Activated CD8-positive, alpha-beta memory T cell treated with anti-CD3 and anti-CD28 coated beads for 48 hours (primary cell): ENCODE measurements at regions not wholly inside any gene's neighbourhood (a gene's known extent, or its start where the extent isn't known, plus 50 kb on each side); places are given as distances from the start of the nearest gene placed in this dataset.
"Not testable (repeated sequence)": the region's sequence is repeated elsewhere in the genome, so short reads cannot be mapped to it uniquely, and the experiment has no call there.

ENCODE experiments used
- DNase-seq, 3 experiments: peaks; one replicate each; pipeline ENCODE4 v3.0.0-alpha.2; 2020; ENCODE audit warnings: low read depth in 2 of 3, low spot score in 2 of 3

- no peak for DNase-seq
Measured at GRCh38 chr15:20369500-20369899, 172.1 kb downstream of the GOLGA6L6 start.

GRCh38 chr15:20368974-20369373 is 172.6 kb downstream of the GOLGA6L6 start:
- DNase-seq: no peak

GRCh38 chr15:20367093-20367492 is 174.5 kb downstream of the GOLGA6L6 start:
- no peak for DNase-seq

GRCh38 chr15:20363591-20363990 is 178.0 kb downstream of the GOLGA6L6 start:
- not testable (repeated sequence) for DNase-seq

GRCh38 chr15:20361091-20361490 is 180.5 kb downstream of the GOLGA6L6 start:
- DNase-seq: no peak

- no peak for DNase-seq
Measured at GRCh38 chr15:20358779-20359414, 182.7 kb downstream of the GOLGA6L6 start.

GRCh38 chr15:20358066-20358778 is 183.4 kb downstream of the GOLGA6L6 start:
- no peak for DNase-seq

- no peak for DNase-seq
Measured at GRCh38 chr15:20357481-20358065, 184.0 kb downstream of the GOLGA6L6 start.

- no peak for DNase-seq
Measured at GRCh38 chr15:20356911-20357480, 184.6 kb downstream of the GOLGA6L6 start.

GRCh38 chr15:20356444-20356910 is 185.1 kb downstream of the GOLGA6L6 start:
- DNase-seq: peak in 2 of 3 experiments; percentile 86 to 94

- DNase-seq: no peak
Measured at GRCh38 chr15:20355256-20355868, 186.2 kb downstream of the GOLGA6L6 start.

- DNase-seq: not testable (repeated sequence)
Measured at GRCh38 chr15:20354884-20355223, 186.7 kb downstream of the GOLGA6L6 start.

- no peak for DNase-seq
Measured at GRCh38 chr15:20353966-20354883, 187.4 kb downstream of the GOLGA6L6 start.

- no peak for DNase-seq
Measured at GRCh38 chr15:20352241-20353200, 189.1 kb downstream of the GOLGA6L6 start.

GRCh38 chr15:20351448-20351971 is 190.1 kb downstream of the GOLGA6L6 start:
- no peak for DNase-seq

GRCh38 chr15:20349774-20350498 is 191.7 kb downstream of the GOLGA6L6 start:
- DNase-seq: no peak

GRCh38 chr15:20348900-20349773 is 192.5 kb downstream of the GOLGA6L6 start:
- DNase-seq: no peak
